HG03521 (cell line): ENCODE measurements at regions not wholly inside any gene's neighbourhood (a gene's known extent, or its start where the extent isn't known, plus 50 kb on each side); places are given as distances from the start of the nearest gene placed in this dataset.

ENCODE experiments used
- ATAC-seq: cut with Tn5 transposase; IDR thresholded peaks from one replicate; pipeline ENCODE4 v1.9.1; 2021; ENCODE audit warnings: mild to moderate bottlenecking, moderate library complexity; ENCODE audit not compliant: unreplicated experiment

GRCh38 chr20:6693178-6693807 lies 74.2 kb upstream of the BMP2 start:
- no peak for ATAC-seq

GRCh38 chr20:6692566-6693173 lies 74.8 kb upstream of the BMP2 start:
- ATAC-seq = no peak

- no peak for ATAC-seq
Measured at GRCh38 chr20:6691516-6691915, 76.0 kb upstream of the BMP2 start.

GRCh38 chr20:6689339-6689973 lies 78.0 kb upstream of the BMP2 start:
- ATAC-seq = no peak

- peak; percentile 65 for ATAC-seq
Measured at GRCh38 chr20:6686171-6686570, 81.3 kb upstream of the BMP2 start.

- no peak for ATAC-seq
Measured at GRCh38 chr20:6685626-6686025, 81.9 kb upstream of the BMP2 start.

GRCh38 chr20:6685181-6685582 lies 82.3 kb upstream of the BMP2 start:
- ATAC-seq = no peak

GRCh38 chr20:6683021-6683977 lies 84.2 kb upstream of the BMP2 start:
- ATAC-seq = no peak

- ATAC-seq = no peak
Measured at GRCh38 chr20:6680854-6681253, 86.6 kb upstream of the BMP2 start.

- ATAC-seq = no peak
Measured at GRCh38 chr20:6680441-6680840, 87.0 kb upstream of the BMP2 start.

GRCh38 chr20:6679086-6679485 lies 88.4 kb upstream of the BMP2 start:
- ATAC-seq = no peak

- no peak for ATAC-seq
Measured at GRCh38 chr20:6678101-6678500, 89.4 kb upstream of the BMP2 start.

GRCh38 chr20:6674831-6675230 lies 92.7 kb upstream of the BMP2 start:
- no peak for ATAC-seq

GRCh38 chr20:6673071-6673470 lies 94.4 kb upstream of the BMP2 start:
- ATAC-seq = no peak

- no peak for ATAC-seq
Measured at GRCh38 chr20:6671829-6672228, 95.7 kb upstream of the BMP2 start.

GRCh38 chr20:6668546-6668945 lies 98.9 kb upstream of the BMP2 start:
- ATAC-seq = no peak

- ATAC-seq = no peak
Measured at GRCh38 chr20:6665621-6666355, 101.7 kb upstream of the BMP2 start.

- no peak for ATAC-seq
Measured at GRCh38 chr20:6665161-6665560, 102.3 kb upstream of the BMP2 start.

GRCh38 chr20:6664574-6664973 lies 102.9 kb upstream of the BMP2 start:
- ATAC-seq = no peak

- no peak for ATAC-seq
Measured at GRCh38 chr20:6663751-6664388, 103.6 kb upstream of the BMP2 start.
